WTC11 (cell line): ENCODE measurements at regions not wholly inside any gene's neighbourhood (a gene's known extent, or its start where the extent isn't known, plus 50 kb on each side); places are given as distances from the start of the nearest gene placed in this dataset.

ENCODE experiments used
- CREB1 ChIP-seq: sonication (generic); formaldehyde crosslinking; IDR thresholded peaks from 2 replicates; pipeline ENCODE4 v1.8.0; 2023; ENCODE audit warnings: mild to moderate bottlenecking, missing genetic modification reagents
- CTCF ChIP-seq: fragments of 200-600 bp; IDR thresholded peaks from 2 replicates; pipeline ENCODE4 v1.8.0; 2022; ENCODE audit warnings: antibody characterized with exemption
- ELF4 ChIP-seq: sonication (generic); formaldehyde crosslinking; IDR thresholded peaks from 2 replicates; pipeline ENCODE4 v1.8.1; 2022; ENCODE audit warnings: low read depth, mild to moderate bottlenecking, moderate library complexity, missing genetic modification reagents
- MYBL2 ChIP-seq: sonication (generic); formaldehyde crosslinking; IDR thresholded peaks from 2 replicates; pipeline ENCODE4 v1.8.1; 2023; ENCODE audit warnings: mild to moderate bottlenecking, moderate library complexity, missing genetic modification reagents
- NFATC4 ChIP-seq: fragments of 250-450 bp; sonication (Bioruptor Pico); IDR thresholded peaks from 2 replicates; pipeline ENCODE4 v1.9.0; 2021; ENCODE audit warnings: mild to moderate bottlenecking
- NR3C1 ChIP-seq: sonication (generic); formaldehyde crosslinking; conservative IDR thresholded peaks from 2 replicates; pipeline ENCODE4 v1.8.1; 2023; ENCODE audit warnings: low read depth, mild to moderate bottlenecking, missing genetic modification reagents
- PRDM15 ChIP-seq: sonication (generic); formaldehyde crosslinking; IDR thresholded peaks from 2 replicates; pipeline ENCODE4 v1.8.0; 2022; ENCODE audit warnings: missing genetic modification reagents
- RELA ChIP-seq: sonication (generic); formaldehyde crosslinking; IDR thresholded peaks from 2 replicates; pipeline ENCODE4 v1.8.1; 2022; ENCODE audit warnings: missing genetic modification reagents, mild to moderate bottlenecking, borderline replicate concordance
- SP1 ChIP-seq: sonication (generic); formaldehyde crosslinking; conservative IDR thresholded peaks from 2 replicates; pipeline ENCODE4 v1.8.1; 2022; ENCODE audit warnings: missing genetic modification reagents
- ZNF317 ChIP-seq: sonication (generic); formaldehyde crosslinking; IDR thresholded peaks from 2 replicates; pipeline ENCODE4 v1.8.1; 2023; ENCODE audit warnings: low read depth, mild to moderate bottlenecking, moderate library complexity, missing genetic modification reagents, borderline replicate concordance
- ZNF423 ChIP-seq: fragments of 250-450 bp; sonication (Bioruptor Pico); IDR thresholded peaks from 2 replicates; pipeline ENCODE4 v2.1.2; 2022; ENCODE audit warnings: mild to moderate bottlenecking, moderate library complexity
- TF ChIP-seq, protein P1 (sequence below): sonication (generic); formaldehyde crosslinking; IDR thresholded peaks from 2 replicates; pipeline ENCODE4 v1.8.1; 2023; ENCODE audit warnings: mild to moderate bottlenecking, missing genetic modification reagents, moderate library complexity
- TF ChIP-seq, protein P2 (sequence below): fragments of 250-450 bp; sonication (Bioruptor Pico); IDR thresholded peaks from 2 replicates; pipeline ENCODE4 v2.1.2; 2022; ENCODE audit warnings: mild to moderate bottlenecking, moderate library complexity
- TF ChIP-seq, protein P3 (sequence below): sonication (generic); formaldehyde crosslinking; IDR thresholded peaks from 2 replicates; pipeline ENCODE4 v1.8.1; 2022; ENCODE audit warnings: mild to moderate bottlenecking, moderate library complexity, missing genetic modification reagents

DNA sequence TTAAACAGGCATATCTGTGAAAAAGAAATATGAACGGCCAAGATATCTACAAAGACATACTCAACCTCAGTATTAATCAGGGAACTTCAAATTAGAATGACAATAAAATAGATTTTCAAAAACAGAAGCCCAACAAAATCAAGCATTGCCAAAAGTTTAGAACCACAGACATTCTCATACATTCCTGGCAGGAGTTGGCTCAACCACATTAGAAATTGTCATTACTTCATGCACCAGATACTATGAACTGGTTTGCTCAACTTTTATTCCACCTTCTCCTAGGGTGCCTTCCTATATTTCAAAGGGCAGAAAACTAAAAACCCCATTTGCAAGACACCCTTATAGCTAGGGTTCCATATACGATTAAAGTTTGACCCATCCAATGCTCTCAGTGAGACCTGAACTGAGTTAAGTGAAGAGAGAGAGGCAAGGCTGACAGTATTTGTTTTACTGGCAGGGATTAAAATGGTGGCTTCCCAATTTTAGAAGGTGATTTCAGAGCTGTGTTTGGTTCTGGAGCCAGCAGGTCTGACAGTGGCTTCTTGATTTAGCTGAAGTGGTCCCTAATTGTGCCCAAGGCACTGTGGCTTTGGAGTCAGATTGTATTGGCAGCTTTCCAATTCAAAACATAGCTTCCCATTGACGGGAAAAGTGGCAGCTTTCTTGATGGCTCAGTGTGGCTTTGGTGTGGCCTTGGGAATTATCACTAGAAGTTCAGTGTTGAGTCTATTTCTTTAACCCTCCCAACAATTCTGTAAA is 77.1 kb upstream of the CDYL start:
- TF ChIP-seq CTCF (no peak), SP1 (CRISPR knock-in tag) (no peak), ZNF317 (CRISPR knock-in tag) (no peak), NFATC4 (CRISPR knock-in tag) (no peak), RELA (no peak), ZNF423 (CRISPR knock-in tag) (no peak), CREB1 (CRISPR knock-in tag) (no peak), PRDM15 (CRISPR knock-in tag) (no peak), MYBL2 (CRISPR knock-in tag) (no peak), NR3C1 (CRISPR knock-in tag) (no peak), ELF4 (CRISPR knock-in tag) (no peak)
- TF ChIP-seq, protein P1, sequence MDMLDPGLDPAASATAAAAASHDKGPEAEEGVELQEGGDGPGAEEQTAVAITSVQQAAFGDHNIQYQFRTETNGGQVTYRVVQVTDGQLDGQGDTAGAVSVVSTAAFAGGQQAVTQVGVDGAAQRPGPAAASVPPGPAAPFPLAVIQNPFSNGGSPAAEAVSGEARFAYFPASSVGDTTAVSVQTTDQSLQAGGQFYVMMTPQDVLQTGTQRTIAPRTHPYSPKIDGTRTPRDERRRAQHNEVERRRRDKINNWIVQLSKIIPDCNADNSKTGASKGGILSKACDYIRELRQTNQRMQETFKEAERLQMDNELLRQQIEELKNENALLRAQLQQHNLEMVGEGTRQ (CRISPR knock-in tag) = no peak
- TF ChIP-seq, protein P2, sequence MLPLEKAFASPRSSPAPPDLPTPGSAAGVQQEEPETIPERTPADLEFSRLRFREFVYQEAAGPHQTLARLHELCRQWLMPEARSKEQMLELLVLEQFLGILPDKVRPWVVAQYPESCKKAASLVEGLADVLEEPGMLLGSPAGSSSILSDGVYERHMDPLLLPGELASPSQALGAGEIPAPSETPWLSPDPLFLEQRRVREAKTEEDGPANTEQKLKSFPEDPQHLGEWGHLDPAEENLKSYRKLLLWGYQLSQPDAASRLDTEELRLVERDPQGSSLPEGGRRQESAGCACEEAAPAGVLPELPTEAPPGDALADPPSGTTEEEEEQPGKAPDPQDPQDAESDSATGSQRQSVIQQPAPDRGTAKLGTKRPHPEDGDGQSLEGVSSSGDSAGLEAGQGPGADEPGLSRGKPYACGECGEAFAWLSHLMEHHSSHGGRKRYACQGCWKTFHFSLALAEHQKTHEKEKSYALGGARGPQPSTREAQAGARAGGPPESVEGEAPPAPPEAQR (CRISPR knock-in tag) = no peak
- TF ChIP-seq, protein P3, sequence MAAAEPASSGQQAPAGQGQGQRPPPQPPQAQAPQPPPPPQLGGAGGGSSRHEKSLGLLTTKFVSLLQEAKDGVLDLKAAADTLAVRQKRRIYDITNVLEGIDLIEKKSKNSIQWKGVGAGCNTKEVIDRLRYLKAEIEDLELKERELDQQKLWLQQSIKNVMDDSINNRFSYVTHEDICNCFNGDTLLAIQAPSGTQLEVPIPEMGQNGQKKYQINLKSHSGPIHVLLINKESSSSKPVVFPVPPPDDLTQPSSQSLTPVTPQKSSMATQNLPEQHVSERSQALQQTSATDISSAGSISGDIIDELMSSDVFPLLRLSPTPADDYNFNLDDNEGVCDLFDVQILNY (CRISPR knock-in tag) = no peak
